NCI-H2227 (cell line): ENCODE measurements at regions not wholly inside any gene's neighbourhood (a gene's known extent, or its start where the extent isn't known, plus 50 kb on each side); places are given as distances from the start of the nearest gene placed in this dataset.

Experiments
- DNase-seq: peaks from one replicate; lab custom pipeline; 2025; ENCODE audit not compliant: unreplicated experiment; lab: John Stamatoyannopoulos, UW

DNA sequence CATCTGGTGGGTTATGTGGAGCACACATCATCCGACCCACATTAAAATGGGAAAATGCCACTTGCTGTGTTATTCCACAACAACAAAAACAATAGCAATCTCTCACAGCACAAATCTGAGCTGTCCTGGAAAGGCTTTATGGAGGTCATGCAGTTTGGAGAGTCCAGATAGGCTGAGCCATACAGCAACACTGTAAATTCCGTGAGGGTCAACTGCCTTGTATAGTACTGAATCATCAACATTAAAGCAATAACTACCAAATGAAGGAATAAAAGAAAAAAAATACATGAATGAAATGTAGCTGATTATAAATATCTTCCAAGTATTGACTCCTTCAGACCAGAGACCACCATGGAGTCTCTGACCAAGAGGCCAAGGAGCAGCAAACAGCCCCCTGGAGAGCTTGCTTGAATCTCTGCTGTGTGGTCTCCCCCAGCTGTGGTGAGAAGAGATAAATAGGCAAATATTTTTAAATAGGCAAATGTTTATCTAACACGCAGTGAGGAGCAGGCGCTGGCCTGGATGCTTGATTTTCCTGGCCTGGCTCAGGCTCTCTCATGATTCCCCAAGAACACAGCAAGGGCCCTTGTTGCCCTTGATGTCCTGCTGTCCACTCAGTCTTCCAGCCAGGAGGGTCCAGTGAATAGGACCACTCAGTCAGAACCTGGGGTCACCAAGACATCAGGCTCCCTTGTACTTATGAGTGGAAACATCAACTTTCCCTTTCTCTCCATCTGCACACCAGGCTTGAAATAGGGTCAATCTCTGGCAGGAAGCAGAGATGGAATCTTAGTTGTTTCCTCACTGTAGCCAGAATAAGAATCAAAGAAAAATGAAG lies 1021.3 kb downstream of the XPNPEP1 start:
- no peak for DNase-seq

- DNase-seq, result no peak
These were observed 1023.6 kb downstream of the XPNPEP1 start for GRCh38 chr10:108899670-108900069.

- no peak for DNase-seq
These were observed 1028.7 kb downstream of the XPNPEP1 start for GRCh38 chr10:108894402-108895301.

- DNase-seq, result no peak
These were observed 1046.2 kb downstream of the XPNPEP1 start for GRCh38 chr10:108877095-108877561.

DNA sequence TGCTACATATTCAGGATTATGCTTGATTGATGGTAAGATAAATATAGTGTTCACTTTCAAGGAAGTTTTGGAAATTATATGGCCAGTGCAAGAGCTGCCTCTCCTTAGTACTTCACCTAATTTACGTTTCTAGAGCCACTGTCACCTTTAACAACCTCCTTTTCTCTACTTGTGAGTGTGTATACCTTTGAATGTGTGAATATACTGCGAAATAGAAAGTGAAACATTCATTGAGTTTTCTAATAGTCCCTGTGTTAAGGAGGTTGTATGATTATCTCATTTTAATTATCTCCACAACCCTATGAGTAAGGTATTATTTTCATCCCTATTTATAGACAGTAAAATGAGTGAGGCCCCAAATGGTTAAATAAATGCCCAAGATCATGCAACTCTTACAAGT lies 1050.5 kb downstream of the XPNPEP1 start:
- no peak for DNase-seq

- DNase-seq, result no peak
These were observed 1054.4 kb downstream of the XPNPEP1 start for GRCh38 chr10:108868881-108869280.

DNA sequence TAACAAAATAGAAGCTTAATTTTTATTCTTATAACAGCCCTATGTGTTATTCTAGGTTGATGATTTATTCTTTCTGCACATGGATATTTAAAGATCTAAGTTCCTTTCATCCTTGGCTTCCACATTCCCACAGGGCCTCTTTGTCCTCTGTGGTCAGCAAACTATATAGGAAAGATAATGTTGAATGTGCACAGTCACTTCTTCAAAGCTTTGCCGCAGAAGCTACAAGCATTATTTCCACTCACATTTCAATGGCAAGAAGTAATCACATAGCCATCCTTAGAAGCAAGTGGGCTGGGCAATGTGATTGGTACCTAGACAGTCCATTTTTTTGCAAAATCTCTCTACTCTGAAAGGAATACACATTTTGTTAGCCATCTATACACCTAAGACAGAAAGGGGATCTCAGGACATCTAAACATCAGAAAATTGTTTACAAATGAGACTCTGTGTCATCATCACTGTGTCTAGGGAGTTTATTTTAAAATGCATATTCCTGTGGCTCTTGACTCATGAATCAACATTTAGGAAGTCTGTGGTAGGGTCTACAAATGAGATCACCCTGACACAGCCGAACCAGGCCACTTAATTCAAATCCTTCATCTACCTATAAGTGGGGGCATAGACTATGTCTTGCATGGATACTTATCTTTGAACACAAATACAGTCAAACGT lies 1060.5 kb downstream of the XPNPEP1 start:
- DNase-seq, result no peak

GRCh38 chr10:108861181-108861754 lies 1062.0 kb downstream of the XPNPEP1 start:
- DNase-seq, result no peak

DNA sequence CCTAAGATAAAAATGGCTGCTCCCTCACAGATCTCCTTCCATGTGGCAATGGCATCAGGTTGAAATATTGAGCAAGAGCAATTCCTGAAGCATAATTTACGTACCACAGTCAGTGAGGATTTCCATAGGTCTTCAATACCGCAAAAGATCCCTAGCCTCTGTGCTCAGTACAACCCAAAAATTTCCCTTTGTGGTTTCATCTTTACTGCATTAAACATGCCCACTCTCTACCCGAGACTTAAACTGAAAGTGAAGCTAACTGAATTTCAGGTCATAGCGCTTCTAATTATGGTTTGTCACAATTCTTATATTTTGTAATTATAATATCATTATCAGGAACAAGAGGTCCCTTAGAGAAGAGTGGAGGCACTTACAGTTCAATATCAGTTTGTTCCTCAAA lies 1071.1 kb downstream of the XPNPEP1 start:
- no peak for DNase-seq

DNA sequence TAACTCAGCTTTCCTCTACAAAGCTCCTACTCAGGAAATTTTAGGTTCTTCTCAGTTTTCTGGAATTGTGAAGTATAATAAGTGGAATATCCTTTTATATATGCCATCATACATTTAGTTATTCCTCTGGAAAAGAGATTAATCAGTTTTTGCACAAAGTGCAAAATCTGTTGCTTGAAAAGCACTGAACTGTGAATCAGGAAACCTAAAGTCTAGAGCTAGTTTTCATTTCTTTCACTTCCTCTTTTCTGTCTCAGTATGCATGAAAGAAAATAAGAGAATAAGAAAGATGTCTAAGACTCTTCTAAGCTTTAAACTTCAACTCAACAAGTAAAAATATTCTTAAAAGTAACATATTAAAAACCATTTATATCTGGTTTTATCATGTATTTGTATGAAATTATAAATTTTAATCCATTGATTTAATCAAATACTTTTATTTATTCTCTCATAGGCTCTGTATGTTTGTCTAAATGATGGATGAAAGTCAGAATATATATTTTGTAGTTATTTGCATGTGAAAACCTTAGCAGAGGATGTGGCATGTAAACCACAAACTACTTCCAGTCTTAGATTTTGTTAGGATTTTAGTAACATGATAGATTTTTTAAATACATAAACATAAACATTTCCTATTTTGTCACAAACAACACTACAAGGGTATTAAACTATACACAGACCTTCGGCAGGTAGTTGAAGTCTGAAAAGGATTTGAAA lies 1073.0 kb downstream of the XPNPEP1 start:
- DNase-seq, result no peak

DNA sequence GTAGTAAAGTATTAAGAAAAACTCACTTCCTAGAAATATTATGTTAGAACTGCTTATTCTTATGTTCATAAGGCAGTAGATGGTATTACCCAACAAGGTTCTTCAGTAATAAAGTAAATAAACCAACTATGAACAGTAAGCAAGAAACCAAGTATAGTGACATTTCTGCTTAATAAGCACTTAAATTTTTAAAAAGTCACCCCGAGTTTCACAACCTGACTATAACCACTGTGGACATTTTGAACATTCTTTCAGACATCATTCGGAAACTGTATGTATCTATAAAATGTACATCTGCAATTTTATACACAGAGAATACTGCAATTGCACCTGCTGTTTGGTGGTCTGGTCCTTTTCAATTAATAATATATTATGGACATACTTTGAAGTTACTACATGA lies 1073.6 kb downstream of the XPNPEP1 start:
- DNase-seq, result no peak

- no peak for DNase-seq
These were observed 1074.1 kb downstream of the XPNPEP1 start for GRCh38 chr10:108849186-108849585.

GRCh38 chr10:108848046-108848445 lies 1075.3 kb downstream of the XPNPEP1 start:
- no peak for DNase-seq

GRCh38 chr10:108840944-108841343 lies 1082.4 kb downstream of the XPNPEP1 start:
- DNase-seq, result no peak

- DNase-seq, result no peak
These were observed 1086.9 kb downstream of the XPNPEP1 start for GRCh38 chr10:108836362-108836761.

- no peak for DNase-seq
These were observed 1101.3 kb downstream of the XPNPEP1 start for GRCh38 chr10:108822026-108822425.

- no peak for DNase-seq
These were observed 1104.0 kb downstream of the XPNPEP1 start for GRCh38 chr10:108819302-108819701.

GRCh38 chr10:108817584-108817983 lies 1105.7 kb downstream of the XPNPEP1 start:
- no peak for DNase-seq

DNA sequence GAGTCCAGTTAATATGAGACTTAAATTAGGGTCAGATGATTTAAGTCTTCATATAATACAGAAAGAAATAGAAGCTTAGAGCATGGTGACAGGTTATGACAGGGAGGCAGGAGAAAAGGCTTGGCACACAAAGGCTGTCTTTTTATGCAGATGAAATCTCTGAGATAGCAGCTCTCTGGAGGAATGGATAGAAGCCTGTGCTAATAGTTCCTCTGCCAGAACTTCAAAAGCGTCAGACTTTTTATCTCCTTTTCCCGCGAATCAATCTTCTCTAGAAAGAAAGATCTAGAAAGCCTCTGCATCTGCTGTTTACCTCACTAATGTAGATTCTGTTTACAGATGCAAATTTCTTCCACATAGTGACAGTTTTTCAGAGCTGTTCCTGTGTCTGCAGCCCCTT lies 1106.2 kb downstream of the XPNPEP1 start:
- no peak for DNase-seq

DNA sequence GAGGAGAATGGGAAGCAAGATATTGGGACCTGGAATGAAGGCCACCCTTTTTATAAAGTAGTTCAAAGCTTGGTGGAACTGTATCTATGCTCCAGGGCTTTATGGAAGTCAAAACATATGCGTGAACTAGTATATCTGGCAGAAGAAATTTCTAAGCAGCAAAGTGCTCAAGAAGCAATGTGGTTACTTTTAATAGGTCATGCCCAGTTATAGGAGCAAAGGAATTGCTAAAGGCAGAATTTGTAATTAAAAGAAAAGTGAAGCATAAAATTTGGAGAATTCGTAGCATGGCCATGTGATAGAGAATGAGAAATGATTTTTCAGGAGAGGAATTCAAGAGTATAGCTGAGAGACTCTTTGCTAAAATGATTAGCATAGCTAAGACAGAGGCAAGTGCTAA lies 1110.4 kb downstream of the XPNPEP1 start:
- DNase-seq, result no peak
